GM19238 (cell line): ENCODE measurements at regions not wholly inside any gene's neighbourhood (a gene's known extent, or its start where the extent isn't known, plus 50 kb on each side); places are given as distances from the start of the nearest gene placed in this dataset.
A peak's percentile ranks its signal among the peaks of the same experiment; 100 is the strongest.
"Not testable (repeated sequence)": the region's sequence is repeated elsewhere in the genome, so short reads cannot be mapped to it uniquely, and the experiment has no call there.

ENCODE experiments used
- DNase-seq: peaks from one replicate; pipeline ENCODE4 v3.0.0; 2011; ENCODE audit warnings: low spot score; ENCODE audit not compliant: insufficient read length

DNA sequence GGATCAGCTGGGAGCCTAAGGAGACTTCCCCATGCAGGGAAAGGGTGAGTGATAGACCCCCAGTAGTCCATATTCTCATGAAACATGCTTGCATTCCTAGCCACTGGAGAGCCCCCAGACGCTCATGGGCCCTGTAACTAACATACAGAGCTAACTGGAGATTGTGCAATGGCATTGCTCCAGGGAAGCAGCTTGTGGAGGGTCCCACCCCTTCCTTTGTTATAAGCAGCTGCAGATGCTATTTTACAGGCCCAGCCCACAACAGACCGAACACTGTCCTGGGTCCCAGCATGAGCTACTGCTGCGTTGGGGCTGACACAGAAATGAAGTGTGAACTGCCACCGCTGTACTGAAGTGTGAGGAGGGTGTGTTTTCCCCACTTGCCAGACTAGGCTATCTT is 1465.7 kb upstream of the DIAPH2 start:
- no peak for DNase-seq

DNA sequence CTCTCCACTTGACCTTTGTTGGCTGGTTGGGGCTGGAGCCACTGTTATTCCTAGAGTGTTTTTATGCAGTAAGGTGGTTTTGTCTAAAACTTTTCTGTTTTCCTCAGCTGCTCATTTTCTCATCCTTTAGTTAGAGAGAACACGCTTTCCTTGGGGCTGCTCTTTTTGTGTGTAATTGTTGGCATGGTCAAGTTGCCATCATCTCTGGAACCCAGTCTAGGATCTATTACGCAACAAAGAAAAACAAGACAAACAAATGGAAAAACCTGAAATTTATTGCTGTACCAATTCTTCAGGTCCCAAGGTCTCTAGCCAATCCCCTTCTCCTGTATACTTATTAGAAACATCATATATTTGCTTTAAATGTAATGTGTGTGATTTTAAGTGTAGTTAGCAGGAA is 1436.3 kb upstream of the DIAPH2 start:
- no peak for DNase-seq

DNA sequence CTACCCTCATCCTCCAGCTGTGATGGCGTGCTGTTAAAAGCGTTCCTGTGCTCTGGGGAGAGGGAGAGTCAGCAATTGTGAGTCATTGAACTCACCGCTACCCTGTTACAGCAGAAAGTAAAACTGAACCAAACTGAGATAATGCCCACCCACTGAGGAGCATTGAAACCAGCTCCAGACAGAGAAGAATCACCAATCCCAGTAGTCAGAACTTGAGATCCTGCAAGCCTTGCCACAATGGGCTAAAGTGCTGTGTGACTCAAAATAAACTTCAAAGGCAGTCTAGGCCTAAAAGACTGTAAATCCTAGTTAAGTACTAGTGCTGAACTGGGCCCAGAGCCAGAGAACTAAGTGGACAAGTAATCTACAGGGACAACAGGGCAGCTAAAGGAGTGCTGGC is 1394.2 kb upstream of the DIAPH2 start:
- DNase-seq = no peak

- no peak for DNase-seq
Measured at GRCh38 chrX:95291561-95291960, 1393.1 kb upstream of the DIAPH2 start.

DNA sequence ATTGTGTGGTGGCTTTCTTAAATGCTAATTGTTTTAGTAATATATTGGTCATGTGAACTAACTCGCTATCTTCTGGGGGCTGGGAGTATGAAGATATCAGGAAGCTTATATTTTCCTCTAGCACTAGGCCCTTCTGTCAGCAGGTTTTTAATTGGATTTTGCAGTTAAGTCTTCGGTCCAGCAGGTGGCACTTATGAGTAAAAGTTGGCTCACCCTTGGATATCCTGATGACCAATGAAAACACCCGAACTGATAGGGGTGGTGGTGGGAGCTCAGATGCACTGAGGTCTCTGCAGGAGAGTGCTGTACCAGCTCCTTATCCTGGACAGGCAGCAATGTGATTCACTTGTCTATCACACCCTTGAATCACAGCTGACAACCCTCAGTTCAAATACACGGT is 1365.8 kb upstream of the DIAPH2 start:
- peak; percentile 0 for DNase-seq

GRCh38 chrX:95325185-95325584 is 1359.5 kb upstream of the DIAPH2 start:
- no peak for DNase-seq

DNA sequence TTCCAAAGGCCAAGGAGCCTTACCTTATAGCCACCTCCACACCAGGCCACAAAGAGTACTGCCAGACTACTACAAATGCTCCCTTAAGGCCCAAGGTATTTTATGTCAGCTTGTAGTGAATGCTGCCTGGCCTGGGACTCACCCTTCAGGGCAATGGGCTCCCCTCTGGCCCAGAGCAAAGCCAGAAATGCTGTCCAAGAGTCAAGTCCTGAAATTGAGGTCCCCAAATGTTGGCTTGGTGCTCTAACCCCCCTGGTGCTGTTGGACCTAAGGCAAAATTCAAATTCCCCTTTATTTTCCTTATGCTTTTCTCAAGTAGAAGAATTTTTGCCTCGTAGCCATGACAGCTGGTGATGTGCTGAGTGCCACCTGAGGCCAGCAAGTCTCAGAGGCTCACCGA is 1354.3 kb upstream of the DIAPH2 start:
- DNase-seq = no peak

DNA sequence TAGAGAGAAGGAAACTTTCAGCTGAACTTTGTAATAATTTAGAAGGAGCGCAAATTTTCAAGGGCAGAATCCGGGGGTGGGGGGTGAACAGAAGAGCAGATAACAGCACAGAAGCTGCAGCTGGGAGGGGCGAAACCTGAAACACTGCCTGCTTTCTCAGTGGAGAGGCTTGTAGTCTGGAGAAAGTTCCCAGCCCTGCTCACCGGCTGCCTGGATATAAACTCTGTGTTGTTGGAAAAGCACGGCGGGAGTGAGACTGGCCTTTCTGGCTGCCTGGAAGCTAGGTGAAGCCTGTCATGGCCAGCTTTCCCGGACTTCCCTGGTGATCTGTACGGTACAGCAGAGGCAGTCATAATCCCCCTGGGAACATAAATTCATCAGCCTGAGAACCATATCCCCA is 1352.1 kb upstream of the DIAPH2 start:
- DNase-seq = no peak

DNA sequence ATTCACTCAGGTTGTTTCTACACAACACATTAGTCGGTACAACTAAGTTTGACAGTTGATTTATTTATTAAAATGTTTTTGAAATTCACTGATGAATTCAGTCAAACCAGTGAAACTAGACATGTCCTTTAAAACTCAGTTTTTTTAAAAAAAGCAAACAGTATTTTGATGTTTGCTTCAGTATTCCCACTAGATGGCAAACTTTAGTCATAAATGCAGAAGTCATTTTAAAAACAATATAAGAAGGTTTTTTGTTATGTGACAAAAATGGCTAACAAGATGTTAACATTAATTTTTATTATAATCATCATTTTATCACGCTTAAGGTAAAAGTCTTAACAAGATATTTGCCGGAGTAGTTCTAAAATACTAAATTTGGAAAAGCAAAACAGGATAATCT is 1337.8 kb upstream of the DIAPH2 start:
- DNase-seq = no peak

DNA sequence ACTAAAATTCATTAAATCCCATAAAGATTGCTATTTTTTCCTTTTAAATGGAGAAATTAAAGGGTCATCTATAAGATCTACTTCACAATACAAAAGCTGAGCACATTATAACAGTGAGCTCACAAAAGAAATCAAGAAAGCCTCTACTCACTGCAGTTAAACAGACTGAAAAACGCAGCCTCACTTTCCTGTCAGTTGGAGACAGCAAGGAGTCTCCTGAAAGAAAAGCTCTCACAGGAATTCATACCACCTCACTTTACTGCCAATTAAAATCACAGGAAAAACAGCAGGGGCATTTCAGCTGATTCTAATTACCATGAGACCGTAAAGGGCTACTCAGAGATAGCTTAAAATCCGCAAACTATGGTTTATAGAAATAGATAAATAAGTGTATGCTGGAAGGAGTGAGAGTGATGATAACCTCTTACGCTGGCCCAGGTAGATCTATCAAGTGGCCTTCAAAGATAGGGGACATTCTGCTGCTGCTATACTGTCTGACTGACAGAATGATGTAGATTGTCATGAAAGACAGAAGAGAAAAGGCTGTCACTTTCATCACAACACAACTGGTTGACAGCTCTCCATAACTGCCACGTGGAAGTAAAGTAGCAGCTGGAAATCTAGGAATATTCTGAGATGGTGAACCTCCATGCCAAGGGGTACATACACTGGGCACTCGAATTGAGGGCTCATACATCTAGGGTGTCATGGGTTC is 1333.7 kb upstream of the DIAPH2 start:
- no peak for DNase-seq

DNA sequence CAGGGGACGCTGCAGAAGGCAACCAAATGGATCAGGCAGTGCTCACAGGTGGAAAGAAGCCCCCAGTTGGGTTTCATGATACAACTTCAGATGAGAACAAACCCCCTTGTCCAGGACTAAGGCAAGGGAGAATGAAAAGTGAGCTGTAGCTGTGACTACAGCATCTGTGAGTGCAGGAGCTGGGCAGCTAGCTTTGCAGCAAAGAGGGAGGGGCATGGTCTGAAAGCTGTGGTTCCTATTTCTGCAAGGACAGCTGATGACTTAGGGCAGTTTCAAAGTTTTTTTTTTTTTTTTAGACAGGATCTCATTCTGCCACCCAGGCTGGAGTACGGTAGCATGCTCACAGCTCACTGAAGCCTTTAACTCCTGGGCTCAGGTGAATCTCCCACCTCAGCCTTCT is 1317.4 kb upstream of the DIAPH2 start:
- no peak for DNase-seq

DNA sequence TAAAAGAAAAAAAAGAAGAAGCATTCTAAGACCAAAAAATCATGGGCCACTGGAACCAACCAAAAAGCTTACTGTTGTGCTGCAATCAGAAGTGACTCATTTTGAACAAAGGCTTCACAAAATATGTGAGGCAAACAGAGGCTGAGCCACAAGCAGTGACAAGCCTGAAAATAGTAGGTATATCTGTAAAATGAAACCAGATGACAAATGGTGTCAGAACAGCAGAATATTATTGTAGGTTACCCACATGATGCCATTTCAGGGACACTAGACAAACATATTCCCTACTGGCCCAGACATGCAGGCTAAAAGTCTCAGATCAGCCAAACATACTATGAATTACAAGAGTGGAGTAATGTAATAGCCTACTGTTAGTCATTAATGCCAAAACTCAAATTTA is 1301.8 kb upstream of the DIAPH2 start:
- no peak for DNase-seq

GRCh38 chrX:95383778-95384177 is 1300.9 kb upstream of the DIAPH2 start:
- no peak for DNase-seq

- no peak for DNase-seq
Measured at GRCh38 chrX:95427389-95427788, 1257.3 kb upstream of the DIAPH2 start.

DNA sequence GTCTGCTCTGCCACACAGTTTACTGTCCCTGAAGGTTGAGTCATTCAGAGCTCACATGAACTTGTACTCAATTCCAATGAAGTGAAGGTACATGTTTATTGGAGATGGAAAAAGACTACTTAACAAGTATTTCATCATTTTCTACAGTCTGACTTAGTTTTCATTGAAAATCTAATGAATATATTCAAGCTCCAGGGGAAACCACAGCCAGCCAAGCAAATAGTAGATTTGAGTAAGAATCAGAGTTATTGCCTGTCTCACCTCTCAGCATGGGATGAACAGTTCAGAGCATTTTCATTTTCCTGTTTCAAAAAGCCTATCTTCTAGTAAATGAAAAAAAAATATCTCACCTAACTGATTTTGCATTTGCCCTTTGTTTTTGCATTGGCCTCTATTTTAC is 1249.4 kb upstream of the DIAPH2 start:
- no peak for DNase-seq

GRCh38 chrX:95441836-95442235 is 1242.8 kb upstream of the DIAPH2 start:
- DNase-seq = no peak

- DNase-seq = no peak
Measured at GRCh38 chrX:95484781-95485180, 1199.9 kb upstream of the DIAPH2 start.

GRCh38 chrX:95505721-95506120 is 1178.9 kb upstream of the DIAPH2 start:
- no peak for DNase-seq

GRCh38 chrX:95509474-95509873 is 1175.2 kb upstream of the DIAPH2 start:
- DNase-seq = no peak

DNA sequence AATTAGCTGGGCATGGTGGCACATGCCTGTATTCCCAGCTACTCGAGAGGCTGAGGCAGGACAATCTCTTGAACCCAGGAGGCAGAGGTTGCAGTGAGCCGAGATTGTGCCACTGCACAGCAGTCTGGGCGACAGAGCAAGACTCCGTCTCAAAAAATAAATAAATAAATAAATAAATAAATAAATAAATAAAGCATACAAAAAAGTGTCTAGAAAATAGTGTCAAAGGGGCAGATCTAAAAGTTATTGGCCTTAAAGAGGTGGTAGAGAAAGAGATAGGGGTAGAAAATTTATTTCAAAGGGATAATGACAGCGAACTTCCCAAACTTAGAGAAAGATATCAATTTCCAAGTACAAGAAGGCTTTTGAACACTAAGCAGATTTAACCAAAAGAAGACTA is 1160.6 kb upstream of the DIAPH2 start:
- not testable (repeated sequence) for DNase-seq

DNA sequence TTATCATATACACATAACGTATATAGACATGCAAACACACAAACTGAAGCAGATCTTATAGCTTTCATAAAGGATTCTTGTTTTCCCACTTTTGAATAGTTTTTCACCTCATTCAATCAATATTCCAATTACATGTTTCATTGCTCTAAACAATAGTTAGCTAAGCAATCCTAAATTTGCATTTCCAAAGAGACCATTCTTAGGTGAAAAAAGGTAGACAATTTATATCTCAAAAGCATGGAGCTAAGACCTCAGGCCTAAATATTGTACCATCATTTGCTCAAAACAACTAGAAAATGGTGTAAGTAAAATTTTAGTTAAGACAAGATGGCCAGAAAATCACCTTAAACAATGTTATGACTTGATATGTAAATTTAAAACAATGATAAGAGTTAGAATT is 1148.5 kb upstream of the DIAPH2 start:
- DNase-seq = no peak

- DNase-seq = no peak
Measured at GRCh38 chrX:95536661-95537060, 1148.0 kb upstream of the DIAPH2 start.

DNA sequence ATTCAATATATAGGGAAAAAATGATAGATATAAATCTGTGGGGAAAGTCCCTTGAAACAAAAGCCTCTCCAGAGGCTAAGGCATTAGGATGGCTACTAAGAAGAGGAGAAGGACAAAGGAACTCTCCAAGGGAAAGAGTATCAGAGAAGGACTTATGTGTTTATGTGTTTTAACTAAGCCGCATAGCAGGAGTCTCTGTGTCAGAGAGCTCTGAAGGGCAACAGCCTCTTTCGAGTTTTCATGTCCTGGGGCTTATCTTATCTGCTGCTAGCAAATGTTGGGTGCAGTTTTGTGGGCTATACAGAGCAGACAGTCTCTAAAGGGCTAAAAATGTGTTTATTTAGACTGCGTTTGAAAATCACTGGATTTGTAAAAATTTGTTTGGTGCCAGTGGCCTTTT is 1145.6 kb upstream of the DIAPH2 start:
- no peak for DNase-seq

DNA sequence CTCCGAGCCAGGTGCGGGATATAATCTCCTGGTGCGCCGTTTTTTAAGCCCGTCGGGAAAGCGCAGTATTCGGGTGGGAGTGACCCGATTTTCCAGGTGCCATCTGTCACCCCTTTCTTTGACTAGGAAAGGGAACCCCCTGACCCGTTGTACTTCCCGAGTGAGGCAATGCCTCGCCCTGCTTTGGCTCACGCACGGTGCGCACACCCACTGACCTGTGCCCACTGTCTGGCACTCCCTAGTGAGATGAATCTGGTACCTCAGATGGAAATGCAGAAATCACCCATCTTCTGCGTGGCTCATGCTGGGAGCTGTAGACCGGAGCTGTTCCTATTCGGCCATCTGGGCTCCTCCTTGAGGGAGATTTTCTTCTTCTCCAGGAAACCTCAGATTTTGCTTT is 1135.1 kb upstream of the DIAPH2 start:
- DNase-seq = not testable (repeated sequence)
